NOMO-1 treated with dmso at 0.1 percent for 144 hours (cell line): ENCODE measurements at regions not wholly inside any gene's neighbourhood (a gene's known extent, or its start where the extent isn't known, plus 50 kb on each side); places are given as distances from the start of the nearest gene placed in this dataset.

Experiments
- DNase-seq: peaks from one replicate; lab custom pipeline; 2025; ENCODE audit not compliant: unreplicated experiment; lab: John Stamatoyannopoulos, UW

GRCh38 chrX:7789200-7789599 lies 53.8 kb upstream of the VCX start:
- DNase-seq = no peak

- DNase-seq = no peak
These were observed 54.6 kb upstream of the VCX start for GRCh38 chrX:7788334-7788733.

- no peak for DNase-seq
These were observed 55.3 kb upstream of the VCX start for GRCh38 chrX:7787714-7788113.

GRCh38 chrX:7784580-7784979 lies 58.4 kb upstream of the VCX start:
- no peak for DNase-seq

GRCh38 chrX:7779644-7780043 lies 63.3 kb upstream of the VCX start:
- no peak for DNase-seq

- DNase-seq = no peak
These were observed 67.0 kb upstream of the VCX start for GRCh38 chrX:7775987-7776386.

- no peak for DNase-seq
These were observed 71.1 kb upstream of the VCX start for GRCh38 chrX:7771788-7772438.

- DNase-seq = no peak
These were observed 83.1 kb upstream of the VCX start for GRCh38 chrX:7759830-7760229.

- no peak for DNase-seq
These were observed 96.1 kb upstream of the VCX start for GRCh38 chrX:7746856-7747255.

GRCh38 chrX:7730071-7730470 lies 112.9 kb upstream of the VCX start:
- no peak for DNase-seq

GRCh38 chrX:7720519-7720918 lies 122.5 kb upstream of the VCX start:
- no peak for DNase-seq

- DNase-seq = no peak
These were observed 128.6 kb upstream of the VCX start for GRCh38 chrX:7714351-7714750.

GRCh38 chrX:7711167-7711566 lies 131.8 kb upstream of the VCX start:
- no peak for DNase-seq

GRCh38 chrX:7709845-7710244 lies 133.1 kb upstream of the VCX start:
- no peak for DNase-seq

GRCh38 chrX:7706032-7706431 lies 136.9 kb upstream of the VCX start:
- no peak for DNase-seq

GRCh38 chrX:7704205-7704604 lies 138.8 kb upstream of the VCX start:
- DNase-seq = no peak

GRCh38 chrX:7698248-7698647 lies 144.7 kb upstream of the VCX start:
- DNase-seq = no peak

- no peak for DNase-seq
These were observed 152.1 kb upstream of the VCX start for GRCh38 chrX:7690842-7691241.

- no peak for DNase-seq
These were observed 153.1 kb upstream of the VCX start for GRCh38 chrX:7689791-7690412.

- DNase-seq = no peak
These were observed 162.8 kb upstream of the VCX start for GRCh38 chrX:7680181-7680580.

- no peak for DNase-seq
These were observed 188.7 kb upstream of the VCX start for GRCh38 chrX:7654316-7654715.

GRCh38 chrX:7647831-7648230 lies 195.1 kb upstream of the VCX start:
- DNase-seq = no peak

GRCh38 chrX:7641141-7641540 lies 201.8 kb upstream of the VCX start:
- DNase-seq = no peak
